ENCODE measurements at regions not wholly inside any gene's neighbourhood (a gene's known extent, or its start where the extent isn't known, plus 50 kb on each side); places are given as distances from the start of the nearest gene placed in this dataset.

DNA sequence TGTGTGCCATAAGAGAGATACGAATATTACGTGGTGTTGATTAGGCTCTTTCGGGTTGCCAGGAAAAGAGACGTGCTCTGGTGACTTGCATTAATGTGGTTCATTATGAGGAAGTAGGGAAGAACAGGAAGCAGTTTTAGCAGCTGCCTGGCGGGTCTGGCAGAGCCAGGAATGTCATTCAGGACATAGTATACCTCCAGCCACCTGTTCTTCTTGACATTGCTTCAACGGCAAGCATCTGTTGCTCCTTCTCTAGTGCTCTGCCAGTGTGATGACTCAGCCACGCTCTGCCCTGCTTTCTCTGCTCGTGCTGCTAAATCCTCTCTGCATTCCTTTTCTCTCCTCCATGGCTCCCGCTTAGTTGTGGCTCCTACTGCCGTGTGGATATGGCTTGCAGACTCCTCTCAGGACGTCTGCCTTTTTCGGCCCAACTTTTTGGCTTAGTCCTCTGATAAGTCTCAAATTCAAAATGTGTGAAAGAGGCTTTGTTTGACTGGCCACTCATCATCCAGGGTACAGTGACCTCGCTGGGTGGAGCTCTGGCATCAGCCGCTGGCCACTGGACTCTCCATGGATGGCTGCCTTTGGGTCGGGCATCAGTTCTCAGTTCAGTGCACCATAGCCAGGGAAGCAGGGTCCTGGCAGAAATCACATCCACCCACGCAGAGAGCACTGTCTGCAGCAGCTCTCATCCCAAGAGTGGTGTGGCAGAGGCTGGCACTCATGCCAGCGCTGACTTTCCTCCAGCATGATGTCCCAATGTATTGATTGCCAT is 89.3 kb upstream of the KLF3 start:
- TF ChIP-seq, protein P1, sequence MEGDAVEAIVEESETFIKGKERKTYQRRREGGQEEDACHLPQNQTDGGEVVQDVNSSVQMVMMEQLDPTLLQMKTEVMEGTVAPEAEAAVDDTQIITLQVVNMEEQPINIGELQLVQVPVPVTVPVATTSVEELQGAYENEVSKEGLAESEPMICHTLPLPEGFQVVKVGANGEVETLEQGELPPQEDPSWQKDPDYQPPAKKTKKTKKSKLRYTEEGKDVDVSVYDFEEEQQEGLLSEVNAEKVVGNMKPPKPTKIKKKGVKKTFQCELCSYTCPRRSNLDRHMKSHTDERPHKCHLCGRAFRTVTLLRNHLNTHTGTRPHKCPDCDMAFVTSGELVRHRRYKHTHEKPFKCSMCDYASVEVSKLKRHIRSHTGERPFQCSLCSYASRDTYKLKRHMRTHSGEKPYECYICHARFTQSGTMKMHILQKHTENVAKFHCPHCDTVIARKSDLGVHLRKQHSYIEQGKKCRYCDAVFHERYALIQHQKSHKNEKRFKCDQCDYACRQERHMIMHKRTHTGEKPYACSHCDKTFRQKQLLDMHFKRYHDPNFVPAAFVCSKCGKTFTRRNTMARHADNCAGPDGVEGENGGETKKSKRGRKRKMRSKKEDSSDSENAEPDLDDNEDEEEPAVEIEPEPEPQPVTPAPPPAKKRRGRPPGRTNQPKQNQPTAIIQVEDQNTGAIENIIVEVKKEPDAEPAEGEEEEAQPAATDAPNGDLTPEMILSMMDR (IDR thresholded peaks at IDR 0.05; ENCODE audit: insufficient read depth, low read length, poor library complexity, severe bottlenecking), result no peak
- TF ChIP-seq EZH2phosphoT487 (conservative IDR thresholded peaks at IDR 0.05; ENCODE audit: low read length), result no peak

All from SU-DHL-6 (cell line).